GM12874 (cell line): ENCODE measurements at regions not wholly inside any gene's neighbourhood (a gene's known extent, or its start where the extent isn't known, plus 50 kb on each side); places are given as distances from the start of the nearest gene placed in this dataset.

Source experiments
- CTCF ChIP-seq: IDR thresholded peaks from 2 replicates; pipeline ENCODE4 v1.5.1; 2011; ENCODE audit warnings: low read depth, mild to moderate bottlenecking, control low read depth, low read length, moderate library complexity; ENCODE audit not compliant: insufficient read depth

- TF ChIP-seq CTCF: no peak
Observed at GRCh38 chr7:1329966-1330800, 97.5 kb downstream of the UNCX start.

GRCh38 chr7:1330801-1331425, 98.2 kb downstream of the UNCX start:
- no peak for TF ChIP-seq CTCF

- no peak for TF ChIP-seq CTCF
Observed at GRCh38 chr7:1331561-1332467, 99.1 kb downstream of the UNCX start.

GRCh38 chr7:1336509-1336908, 103.8 kb downstream of the UNCX start:
- no peak for TF ChIP-seq CTCF

- TF ChIP-seq CTCF: no peak
Observed at GRCh38 chr7:1339611-1340010, 106.9 kb downstream of the UNCX start.

GRCh38 chr7:1340031-1340430, 107.4 kb downstream of the UNCX start:
- TF ChIP-seq CTCF: no peak
